Activated CD8-positive, alpha-beta T cell treated with anti-CD3 and anti-CD28 coated beads for 36 hours (primary cell): ENCODE measurements at regions not wholly inside any gene's neighbourhood (a gene's known extent, or its start where the extent isn't known, plus 50 kb on each side); places are given as distances from the start of the nearest gene placed in this dataset.
"Not testable (repeated sequence)": the region's sequence is repeated elsewhere in the genome, so short reads cannot be mapped to it uniquely, and the experiment has no call there.

Experiments
- ATAC-seq: fragments of 200-7000 bp; cut with Tn5 transposase; one replicate; pipeline ENCODE4 v1.10.0; 2021; ENCODE audit warnings: mild to moderate bottlenecking, moderate library complexity
- CTCF ChIA-PET: fragments of 350-600 bp; sonication (Branson Sonifier 250); formaldehyde crosslinking; loops from one replicate; lab custom pipeline; 2021; ENCODE audit warnings: antibody characterized with exemption; lab: Charles Lee
- POLR2A ChIA-PET: fragments of 350-600 bp; sonication (Branson Sonifier 250); formaldehyde crosslinking; loops from one replicate; lab custom pipeline; 2021; ENCODE audit warnings: antibody characterized with exemption; lab: Charles Lee
- DNase-seq: peaks from one replicate; pipeline ENCODE4 v3.0.0-alpha.2; 2020
- H3K27ac Mint-ChIP-seq: one replicate; pipeline ENCODE4 v1.8.0; 2021; ENCODE audit warnings: mild to moderate bottlenecking, mixed read lengths
- H3K27me3 Mint-ChIP-seq: one replicate; pipeline ENCODE4 v1.8.0; 2021; ENCODE audit warnings: mixed read lengths
- H3K36me3 Mint-ChIP-seq: one replicate; pipeline ENCODE4 v1.8.0; 2021; ENCODE audit warnings: low read depth, mixed read lengths
- H3K4me1 Mint-ChIP-seq: one replicate; pipeline ENCODE4 v1.8.0; 2021; ENCODE audit warnings: low read depth, mixed read lengths
- H3K4me3 Mint-ChIP-seq: one replicate; pipeline ENCODE4 v1.8.0; 2021; ENCODE audit warnings: mild to moderate bottlenecking, moderate library complexity, mixed read lengths
- H3K9me3 Mint-ChIP-seq: one replicate; pipeline ENCODE4 v1.8.0; 2021; ENCODE audit warnings: mixed read lengths
- intact Hi-C: fragments of 100-400 bp; cut with micrococcal nuclease; formaldehyde crosslinking; loops from one replicate; pipeline ENCODE4 v1.10.0; 2022
- TF ChIP-seq, protein P1 (sequence below): fragments of 200-600 bp; IDR thresholded peaks from one replicate; pipeline ENCODE4 v1.8.0; 2022; ENCODE audit warnings: antibody characterized with exemption, mild to moderate bottlenecking

GRCh38 chr1:14282707-14283106, 315.8 kb upstream of the KAZN start:
- no peaks in the 10 kb centered on the region for H3K9me3 Mint-ChIP-seq
- no peak for DNase-seq
- no peaks in the 10 kb centered on the region for H3K36me3 Mint-ChIP-seq
- ChIA-PET POLR2A (no interaction called here), CTCF (no interaction called here)
- intact Hi-C loops = no loop called here
- H3K4me3 Mint-ChIP-seq = no peak overlapping the region
- peaks cover 2% of the 10 kb centered on the region for H3K27me3 Mint-ChIP-seq
- H3K27ac Mint-ChIP-seq = no peak overlapping the region
- no peaks in the 10 kb centered on the region for H3K4me1 Mint-ChIP-seq
- TF ChIP-seq, protein P1, sequence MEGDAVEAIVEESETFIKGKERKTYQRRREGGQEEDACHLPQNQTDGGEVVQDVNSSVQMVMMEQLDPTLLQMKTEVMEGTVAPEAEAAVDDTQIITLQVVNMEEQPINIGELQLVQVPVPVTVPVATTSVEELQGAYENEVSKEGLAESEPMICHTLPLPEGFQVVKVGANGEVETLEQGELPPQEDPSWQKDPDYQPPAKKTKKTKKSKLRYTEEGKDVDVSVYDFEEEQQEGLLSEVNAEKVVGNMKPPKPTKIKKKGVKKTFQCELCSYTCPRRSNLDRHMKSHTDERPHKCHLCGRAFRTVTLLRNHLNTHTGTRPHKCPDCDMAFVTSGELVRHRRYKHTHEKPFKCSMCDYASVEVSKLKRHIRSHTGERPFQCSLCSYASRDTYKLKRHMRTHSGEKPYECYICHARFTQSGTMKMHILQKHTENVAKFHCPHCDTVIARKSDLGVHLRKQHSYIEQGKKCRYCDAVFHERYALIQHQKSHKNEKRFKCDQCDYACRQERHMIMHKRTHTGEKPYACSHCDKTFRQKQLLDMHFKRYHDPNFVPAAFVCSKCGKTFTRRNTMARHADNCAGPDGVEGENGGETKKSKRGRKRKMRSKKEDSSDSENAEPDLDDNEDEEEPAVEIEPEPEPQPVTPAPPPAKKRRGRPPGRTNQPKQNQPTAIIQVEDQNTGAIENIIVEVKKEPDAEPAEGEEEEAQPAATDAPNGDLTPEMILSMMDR = no peak
- ATAC-seq = no peak

GRCh38 chr1:14285238-14285637, 313.2 kb upstream of the KAZN start:
- TF ChIP-seq, protein P1 = no peak
- no peak for DNase-seq
- Mint-ChIP-seq H3K27ac (no peak overlapping the region), H3K36me3 (no peaks in the 10 kb centered on the region), H3K4me1 (no peaks in the 10 kb centered on the region), H3K4me3 (no peak overlapping the region), H3K9me3 (no peaks in the 10 kb centered on the region), H3K27me3 (peaks cover 5% of the 10 kb centered on the region)
- intact Hi-C loops = no loop called here
- ChIA-PET CTCF (no interaction called here), POLR2A (no interaction called here)
- no peak for ATAC-seq

GRCh38 chr1:14291182-14291581, 307.3 kb upstream of the KAZN start:
- H3K27ac Mint-ChIP-seq, H3K4me1 Mint-ChIP-seq, POLR2A ChIA-PET, H3K27me3 Mint-ChIP-seq, H3K4me3 Mint-ChIP-seq, intact Hi-C loops, H3K36me3 Mint-ChIP-seq, ATAC-seq, H3K9me3 Mint-ChIP-seq, DNase-seq, CTCF ChIA-PET: not testable (repeated sequence)

GRCh38 chr1:14292520-14292919, 306.0 kb upstream of the KAZN start:
- no peak overlapping the region for H3K4me3 Mint-ChIP-seq
- TF ChIP-seq, protein P1 = no peak
- H3K9me3 Mint-ChIP-seq = no peaks in the 10 kb centered on the region
- no peaks in the 10 kb centered on the region for H3K36me3 Mint-ChIP-seq
- POLR2A ChIA-PET = no interaction called here
- DNase-seq (no peak), ATAC-seq (no peak)
- H3K27ac Mint-ChIP-seq = no peak overlapping the region
- H3K27me3 Mint-ChIP-seq = peaks cover 5% of the 10 kb centered on the region
- no peaks in the 10 kb centered on the region for H3K4me1 Mint-ChIP-seq
- intact Hi-C loops = no loop called here
- CTCF ChIA-PET = no interaction called here

GRCh38 chr1:14294006-14294405, 304.5 kb upstream of the KAZN start:
- no peaks in the 10 kb centered on the region for H3K36me3 Mint-ChIP-seq
- DNase-seq = no peak
- peaks cover 5% of the 10 kb centered on the region for H3K27me3 Mint-ChIP-seq
- TF ChIP-seq, protein P1 = no peak
- ATAC-seq = no peak
- no peak overlapping the region for H3K27ac Mint-ChIP-seq
- POLR2A ChIA-PET = interaction anchor here (0.8 kb wide), 1 partner anchor 59 kb away, joined by 5 read pairs; no protein-coding TSS in a partner anchor
- intact Hi-C loops = no loop called here
- H3K9me3 Mint-ChIP-seq = no peaks in the 10 kb centered on the region
- CTCF ChIA-PET = no interaction called here
- no peaks in the 10 kb centered on the region for H3K4me1 Mint-ChIP-seq
- H3K4me3 Mint-ChIP-seq = no peak overlapping the region
